NCI-H128 (cell line): ENCODE measurements at regions not wholly inside any gene's neighbourhood (a gene's known extent, or its start where the extent isn't known, plus 50 kb on each side); places are given as distances from the start of the nearest gene placed in this dataset.
"Not testable (repeated sequence)": the region's sequence is repeated elsewhere in the genome, so short reads cannot be mapped to it uniquely, and the experiment has no call there.

ENCODE experiments used
- DNase-seq: peaks from one replicate; lab custom pipeline; 2025; ENCODE audit not compliant: unreplicated experiment; lab: John Stamatoyannopoulos, UW

DNA sequence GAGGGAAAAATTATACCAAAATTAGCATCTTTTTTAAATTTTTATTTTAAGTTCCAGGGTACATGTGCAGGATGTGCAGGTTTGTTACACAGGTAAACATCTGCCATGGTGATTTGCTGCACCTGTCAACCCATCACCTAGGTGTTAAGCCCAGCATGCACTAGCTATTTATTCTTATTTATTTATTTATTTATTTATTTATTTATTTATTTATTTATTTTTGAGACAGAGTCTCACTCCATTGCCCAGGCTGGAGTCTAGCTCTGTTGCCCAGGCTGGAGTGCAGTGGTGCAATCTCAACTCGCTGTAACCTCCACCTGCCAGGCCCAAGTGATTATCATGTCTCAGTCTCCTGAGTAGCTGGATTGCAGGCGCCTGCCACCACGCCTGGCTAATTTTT is 137.7 kb upstream of the NEBL start:
- not testable (repeated sequence) for DNase-seq

DNA sequence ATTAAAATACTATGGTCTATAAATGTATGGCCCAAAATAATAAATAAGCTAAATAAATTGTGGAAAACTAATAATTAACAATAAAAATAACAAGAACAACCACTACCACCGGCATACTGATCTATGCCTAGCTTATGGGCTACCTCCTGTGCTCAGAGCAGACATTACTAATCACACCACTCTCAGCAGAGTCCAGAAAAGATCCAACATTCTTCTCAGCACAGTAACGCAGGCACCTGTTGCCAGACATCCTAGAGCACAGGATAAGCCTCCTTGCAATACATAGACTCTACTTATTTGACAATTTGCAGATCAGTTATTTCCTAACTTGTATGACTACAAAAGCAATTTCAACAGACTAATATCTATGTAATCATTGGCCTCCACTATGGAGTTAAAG is 137.1 kb upstream of the NEBL start:
- no peak for DNase-seq

DNA sequence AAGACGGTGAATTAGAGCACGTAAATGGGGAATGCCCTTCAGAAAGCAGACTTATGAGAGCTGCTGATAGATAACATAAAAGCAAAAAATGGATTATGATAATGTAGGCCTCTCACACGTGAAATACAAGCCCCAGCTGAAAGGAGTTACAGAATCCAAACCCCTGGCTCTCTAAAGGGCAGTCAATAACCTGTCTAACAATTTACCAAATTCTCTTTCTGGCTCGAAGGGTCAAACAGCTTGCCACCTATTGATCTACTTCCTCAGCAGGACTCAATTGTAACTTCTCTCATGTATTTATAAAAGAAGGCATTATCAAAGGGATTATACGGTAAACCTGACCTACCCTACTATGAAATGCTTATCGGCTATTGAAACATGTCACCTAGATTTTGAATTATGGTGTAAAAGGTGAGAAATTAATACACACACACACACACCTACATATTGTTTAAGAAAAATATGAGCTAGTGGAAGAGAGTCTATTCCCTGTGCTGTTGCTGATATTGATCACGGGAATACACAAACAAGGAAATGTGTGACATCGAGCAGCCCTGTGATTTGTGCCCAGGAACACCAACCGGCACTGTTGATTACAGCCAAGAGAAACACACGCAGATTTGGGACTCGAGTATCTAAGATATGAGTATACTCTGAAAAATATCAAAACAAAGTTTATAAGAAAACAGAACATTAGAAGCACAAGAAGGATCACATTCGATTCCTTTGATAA is 135.6 kb upstream of the NEBL start:
- no peak for DNase-seq

DNA sequence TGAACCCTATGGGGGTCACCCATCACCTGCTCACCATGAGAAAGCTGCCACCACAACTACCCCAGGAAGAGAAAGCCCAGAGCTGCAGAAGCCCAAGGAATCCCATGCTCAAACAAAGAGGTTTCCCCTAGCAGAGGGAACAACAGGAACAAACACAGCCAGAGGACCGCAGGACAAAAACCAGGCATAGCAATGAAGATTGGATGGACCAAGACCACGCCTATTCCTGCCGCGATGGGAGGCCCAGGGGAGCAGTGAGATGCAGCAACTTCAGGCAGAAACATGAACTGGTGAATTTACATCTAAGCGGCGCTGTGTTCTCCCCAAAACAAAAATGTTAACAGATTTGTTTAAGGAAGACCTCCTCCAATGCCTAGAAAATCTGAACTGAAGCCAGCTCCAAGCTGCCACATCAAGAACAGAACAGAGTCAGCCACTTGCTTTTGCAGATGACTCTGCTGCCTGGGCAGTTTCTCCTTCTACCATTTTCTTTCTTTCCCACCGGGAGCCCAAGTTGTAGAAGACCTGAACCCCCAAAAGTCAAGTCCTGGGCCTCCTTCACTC is 134.2 kb upstream of the NEBL start:
- no peak for DNase-seq

DNA sequence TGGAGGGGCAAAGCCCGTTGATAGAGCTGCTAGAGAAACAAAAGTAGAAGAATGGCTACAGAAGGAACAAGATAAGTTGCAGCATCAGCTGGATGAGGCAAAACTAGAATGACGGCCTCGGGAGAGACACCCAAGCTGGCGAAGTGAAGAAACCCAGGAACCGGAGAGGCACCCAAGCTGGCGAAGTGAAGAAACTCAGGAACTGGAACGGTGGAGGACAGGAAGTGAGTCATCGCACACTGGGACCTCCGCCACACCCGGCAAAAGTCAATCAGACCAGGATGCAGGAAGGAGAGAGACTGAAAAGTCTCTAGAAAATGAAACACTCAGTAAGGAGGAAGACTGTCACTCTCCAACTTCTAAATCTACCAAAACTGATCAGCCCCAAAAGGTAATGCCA is 133.0 kb upstream of the NEBL start:
- no peak for DNase-seq

DNA sequence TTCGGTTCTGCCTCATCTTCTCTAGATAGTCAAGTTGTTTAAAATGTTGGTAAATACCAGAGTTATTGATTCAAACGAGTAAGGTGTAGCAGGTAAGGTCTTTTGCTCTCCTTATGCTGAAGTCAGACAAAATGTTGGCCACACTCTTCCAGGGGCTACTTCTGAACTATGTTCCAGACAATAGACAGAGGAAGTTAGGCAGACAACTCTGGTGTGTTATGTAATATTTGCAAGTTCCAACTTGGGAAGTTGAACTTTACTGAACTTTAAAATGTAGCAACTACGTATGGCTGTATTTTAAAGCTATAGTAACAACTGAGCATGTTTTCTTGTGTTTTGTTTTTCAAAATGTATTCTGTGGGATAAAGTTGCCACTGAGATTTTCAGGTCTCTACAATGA is 125.7 kb upstream of the NEBL start:
- DNase-seq, result no peak

DNA sequence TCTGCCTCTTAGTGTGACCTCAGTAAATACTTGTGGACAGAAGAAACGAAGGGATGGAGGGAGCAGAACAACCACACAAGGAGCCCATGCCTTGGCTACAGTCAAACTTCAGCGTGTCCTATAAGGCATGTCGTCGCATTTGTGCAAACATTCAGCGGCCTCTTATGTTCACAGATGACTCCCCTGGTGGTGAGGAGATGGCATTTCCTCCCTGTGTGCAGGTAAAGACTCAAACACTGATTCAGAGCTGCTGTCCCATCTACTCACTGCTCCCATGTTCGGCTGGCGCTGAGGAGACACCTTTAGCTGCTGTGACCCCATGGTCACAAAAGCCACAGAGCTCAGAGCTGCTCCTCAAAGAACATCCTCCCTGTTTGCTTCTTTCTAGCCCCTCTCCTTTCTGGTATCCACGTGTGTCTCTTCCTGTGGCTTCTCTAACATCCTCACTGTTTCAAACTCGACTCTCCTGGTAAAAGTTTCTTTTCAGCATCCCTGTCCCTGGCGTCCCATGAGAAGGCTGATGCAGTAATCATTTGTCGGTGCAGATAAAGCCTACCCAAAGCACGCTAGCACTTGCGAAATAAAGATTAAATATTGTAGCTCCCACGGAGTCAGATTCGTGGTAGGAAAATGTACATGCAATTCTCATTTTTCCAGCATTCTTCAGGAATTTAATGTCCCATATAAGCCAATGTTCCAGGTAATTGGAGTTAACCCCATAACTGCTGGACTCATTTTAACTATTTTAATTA is 124.9 kb upstream of the NEBL start:
- no peak for DNase-seq

DNA sequence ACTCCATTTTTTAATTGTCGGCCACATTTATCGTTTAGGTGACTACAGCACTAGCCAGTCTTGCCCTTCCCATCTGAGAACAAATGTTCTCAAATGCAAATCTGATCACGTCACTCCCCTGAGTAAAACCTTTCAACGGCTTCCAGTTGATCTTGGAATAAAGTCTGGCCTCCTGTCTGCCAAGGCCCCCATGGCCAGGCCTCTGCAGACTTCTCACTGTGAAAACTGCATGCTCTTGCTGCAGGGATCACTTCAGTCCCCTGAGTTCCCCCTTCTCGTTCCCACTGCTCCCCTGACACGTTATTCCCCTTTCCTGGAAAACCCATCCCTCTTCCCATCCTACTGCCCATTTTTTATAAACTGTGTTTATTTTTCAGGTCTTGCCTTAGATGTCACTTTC is 124.1 kb upstream of the NEBL start:
- DNase-seq, result no peak

DNA sequence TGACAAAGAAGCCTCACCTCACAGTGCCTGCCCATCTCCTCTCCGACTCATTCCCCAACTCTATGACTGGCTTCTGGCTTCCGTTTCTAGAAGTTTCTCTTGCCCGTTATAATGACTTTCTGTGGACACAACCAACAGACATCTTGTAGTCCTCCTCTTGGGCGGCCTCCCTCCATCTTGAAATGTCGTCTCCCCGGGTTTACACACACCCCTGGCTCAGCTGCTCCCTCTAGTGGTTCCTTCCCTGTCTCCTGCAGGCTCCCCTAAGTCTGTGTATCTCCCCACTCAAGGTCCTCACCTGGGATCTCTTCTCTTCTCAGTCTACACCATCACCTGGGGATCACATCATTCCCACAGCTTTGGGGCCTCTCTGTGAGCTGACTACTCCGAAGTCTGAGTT is 123.4 kb upstream of the NEBL start:
- DNase-seq, result no peak

DNA sequence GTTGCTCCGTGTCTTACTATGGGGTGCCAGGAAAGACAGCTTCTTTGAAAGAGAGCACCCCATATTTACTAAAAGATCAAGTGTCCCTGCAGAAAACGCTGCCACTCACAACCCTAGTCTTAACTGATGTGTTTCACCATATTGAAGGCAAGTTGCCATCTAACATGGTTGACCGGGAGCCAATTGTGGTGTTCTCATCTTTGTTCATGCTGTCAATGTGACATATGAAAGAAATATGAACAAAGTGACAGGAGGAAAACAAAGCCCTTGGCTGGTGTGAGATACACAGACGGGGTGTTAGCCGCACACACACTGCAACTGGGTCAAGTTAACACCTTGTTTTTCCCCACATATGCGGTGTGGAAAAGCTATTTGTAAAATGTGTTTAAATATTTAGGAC is 122.3 kb upstream of the NEBL start:
- DNase-seq, result no peak

DNA sequence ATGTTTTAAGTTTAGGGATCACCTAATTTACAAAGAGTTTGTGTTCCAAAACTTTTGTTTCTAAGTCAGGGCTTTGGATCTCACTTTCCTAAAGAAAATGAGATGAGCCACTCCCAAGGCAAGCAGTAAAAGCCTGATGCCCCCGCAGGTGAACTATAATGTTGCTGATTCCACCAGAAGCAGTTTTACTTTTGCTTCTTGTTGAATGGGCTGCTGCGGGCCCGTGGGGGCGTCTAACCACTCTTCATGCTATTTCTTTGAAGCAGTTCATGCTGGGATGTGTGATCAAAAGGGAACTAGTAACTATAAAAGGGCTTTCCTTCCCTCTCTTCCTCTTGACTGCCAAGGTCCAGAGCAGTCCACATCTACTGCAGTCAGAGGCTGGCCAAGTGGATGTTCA is 118.7 kb upstream of the NEBL start:
- no peak for DNase-seq

DNA sequence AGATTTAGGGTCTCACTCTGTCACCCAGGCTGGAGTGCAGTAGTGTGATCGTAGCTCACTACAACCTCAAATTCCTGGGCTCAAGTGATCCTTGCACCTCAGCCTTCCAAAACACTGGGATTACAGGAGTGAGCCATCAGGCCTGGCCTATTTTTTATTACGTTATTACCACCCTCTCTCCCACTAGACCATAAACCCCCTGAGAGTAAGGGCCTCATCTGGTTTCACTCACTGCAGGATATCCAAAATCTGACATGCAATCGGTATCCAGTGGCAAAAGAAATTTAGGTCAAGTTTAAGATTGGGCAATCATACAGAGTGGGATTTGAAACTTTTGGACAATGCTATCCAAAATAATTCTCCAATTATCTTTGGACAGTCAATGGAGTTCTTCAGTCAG is 117.0 kb upstream of the NEBL start:
- DNase-seq, result no peak

DNA sequence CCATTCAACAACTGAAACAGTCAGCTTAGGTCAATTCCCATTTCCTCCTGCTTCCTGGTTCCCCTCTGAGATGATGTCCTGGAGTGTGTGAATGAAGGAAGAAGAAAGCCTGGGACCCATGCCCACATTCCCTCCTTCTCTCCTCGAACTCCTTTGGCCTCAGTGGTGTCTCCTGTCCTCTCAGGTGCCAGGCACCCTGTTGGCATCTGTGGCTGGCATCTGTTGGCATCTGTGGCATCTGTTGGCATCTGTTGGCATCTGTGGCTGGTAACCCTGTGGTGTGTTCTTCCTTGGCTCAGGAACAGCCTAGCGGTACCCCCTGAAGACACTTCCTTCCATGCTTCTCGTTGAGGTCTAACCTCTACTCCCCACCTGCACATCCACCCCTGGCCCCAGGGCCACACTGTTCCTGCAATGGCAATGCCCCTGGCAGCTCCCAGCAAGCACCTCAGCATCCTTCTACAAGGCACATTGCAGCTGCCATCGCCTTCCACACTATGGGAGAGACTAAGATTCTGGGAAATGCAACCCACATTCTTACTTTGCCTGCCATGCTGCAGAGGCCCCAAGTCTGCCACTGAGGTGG is 114.4 kb upstream of the NEBL start:
- no peak for DNase-seq

DNA sequence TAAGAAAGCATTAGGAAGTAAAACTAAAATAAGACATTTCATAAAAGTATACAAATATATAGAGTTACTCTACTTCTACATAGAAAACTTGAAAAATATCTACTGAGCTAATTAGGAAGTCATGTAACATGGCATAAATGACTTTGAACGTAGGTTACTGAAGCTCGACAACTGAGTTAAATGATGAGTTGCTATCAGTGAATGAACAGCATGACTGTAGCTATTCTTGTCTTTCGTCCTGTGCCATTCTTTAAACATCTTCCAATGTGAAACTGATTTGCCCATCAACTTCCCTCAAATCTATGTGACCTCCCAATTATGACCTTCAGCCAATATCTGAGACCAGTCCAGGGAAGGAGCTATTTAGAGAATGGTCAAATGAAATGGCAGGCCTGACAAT is 113.5 kb upstream of the NEBL start:
- no peak for DNase-seq

DNA sequence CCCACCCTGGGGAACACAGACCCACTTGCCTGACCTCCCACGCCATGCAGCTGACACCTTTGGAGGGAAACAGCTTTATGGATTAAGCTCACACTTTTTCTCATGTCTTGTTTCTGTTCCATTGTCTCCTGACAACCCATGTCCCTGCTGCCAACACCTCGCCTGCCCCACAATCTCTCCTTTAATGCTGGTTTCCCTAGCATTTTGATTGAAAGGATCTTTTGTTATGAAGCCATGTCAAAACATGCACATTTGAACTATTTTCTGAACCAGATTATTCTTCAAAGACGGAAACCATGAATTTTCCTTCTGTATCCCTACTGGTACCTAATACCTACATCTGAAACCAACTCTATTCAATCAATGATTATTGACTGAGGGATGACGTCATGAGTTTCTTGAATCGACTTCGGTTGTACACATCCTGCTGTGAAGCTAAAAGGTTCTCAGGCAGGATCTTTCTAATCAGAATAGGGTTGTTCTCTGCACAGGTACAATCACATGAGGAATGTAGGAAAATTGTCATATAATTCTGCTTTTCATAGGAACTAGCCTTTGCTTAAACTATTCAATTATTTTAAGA is 106.2 kb upstream of the NEBL start:
- no peak for DNase-seq

DNA sequence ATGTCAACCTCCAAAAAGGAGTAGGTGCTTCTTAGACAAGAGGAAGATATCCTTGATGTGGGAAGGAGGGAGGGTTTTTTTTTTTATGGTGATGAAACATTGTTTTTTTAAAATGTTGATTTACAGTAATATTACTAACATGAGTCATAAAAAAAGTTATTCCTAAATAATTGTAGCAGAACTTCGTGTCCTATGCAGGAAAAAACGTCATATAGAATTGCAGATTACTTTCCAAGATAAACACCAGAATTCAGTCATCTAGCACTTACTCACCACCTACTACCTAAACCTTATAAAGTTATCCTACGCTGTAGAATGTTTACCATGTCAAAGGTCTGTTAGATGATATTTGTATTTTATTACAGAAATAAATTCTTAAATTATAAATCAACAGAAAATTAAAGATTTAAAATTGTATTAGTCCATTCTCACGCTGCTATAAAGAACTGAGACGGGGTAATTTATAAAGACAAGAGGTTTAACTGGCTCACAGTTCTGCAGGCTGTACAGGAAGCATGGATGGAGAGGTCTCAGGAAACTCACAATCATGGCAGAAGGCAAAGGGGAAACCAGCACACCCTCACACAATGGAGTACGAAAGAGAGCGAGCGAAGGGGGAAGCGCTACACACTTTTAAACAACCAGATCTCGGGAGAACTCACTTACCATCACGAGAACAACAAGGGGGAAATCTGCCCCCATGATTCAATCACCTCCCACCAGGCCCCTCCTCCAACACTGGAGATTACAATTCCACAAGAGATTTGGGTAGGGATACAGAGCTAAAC is 105.2 kb upstream of the NEBL start:
- no peak for DNase-seq

DNA sequence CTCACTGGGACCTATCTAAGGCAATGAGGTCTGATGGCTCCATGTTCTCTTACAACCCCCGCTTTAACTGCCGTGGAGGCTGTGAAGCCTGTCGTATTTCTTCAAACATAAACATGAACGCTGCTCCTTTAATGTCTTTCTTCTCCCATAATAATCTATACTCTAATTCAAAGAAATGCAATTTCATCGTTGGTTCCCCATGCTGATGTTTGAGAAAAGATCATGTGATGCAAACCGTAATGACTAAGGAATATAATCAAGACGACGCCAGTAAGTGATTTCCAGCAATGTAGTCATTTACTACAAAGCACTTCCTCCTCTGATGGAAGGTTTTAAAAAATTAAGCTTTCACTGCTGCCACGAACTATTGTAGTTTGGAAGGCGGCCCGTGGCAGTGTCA is 102.6 kb upstream of the NEBL start:
- DNase-seq, result no peak

DNA sequence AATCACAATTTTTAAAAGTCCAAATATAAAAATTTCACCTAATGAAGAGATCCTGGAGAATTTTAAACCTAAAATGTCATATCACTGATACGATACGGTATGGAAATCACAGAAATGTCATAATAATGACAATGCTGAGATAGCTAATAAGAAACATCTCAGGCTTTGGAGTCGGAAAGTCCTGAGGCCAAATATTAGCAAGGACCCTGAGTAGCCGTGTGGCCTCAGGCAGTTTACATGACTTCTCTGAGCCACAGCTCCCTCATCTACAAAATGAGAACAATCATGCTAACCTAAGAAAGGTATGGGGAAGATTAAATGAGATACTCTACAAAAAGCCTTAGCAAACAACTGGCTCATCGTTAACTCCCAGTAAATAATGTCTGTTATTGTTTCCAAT is 100.9 kb upstream of the NEBL start:
- no peak for DNase-seq

DNA sequence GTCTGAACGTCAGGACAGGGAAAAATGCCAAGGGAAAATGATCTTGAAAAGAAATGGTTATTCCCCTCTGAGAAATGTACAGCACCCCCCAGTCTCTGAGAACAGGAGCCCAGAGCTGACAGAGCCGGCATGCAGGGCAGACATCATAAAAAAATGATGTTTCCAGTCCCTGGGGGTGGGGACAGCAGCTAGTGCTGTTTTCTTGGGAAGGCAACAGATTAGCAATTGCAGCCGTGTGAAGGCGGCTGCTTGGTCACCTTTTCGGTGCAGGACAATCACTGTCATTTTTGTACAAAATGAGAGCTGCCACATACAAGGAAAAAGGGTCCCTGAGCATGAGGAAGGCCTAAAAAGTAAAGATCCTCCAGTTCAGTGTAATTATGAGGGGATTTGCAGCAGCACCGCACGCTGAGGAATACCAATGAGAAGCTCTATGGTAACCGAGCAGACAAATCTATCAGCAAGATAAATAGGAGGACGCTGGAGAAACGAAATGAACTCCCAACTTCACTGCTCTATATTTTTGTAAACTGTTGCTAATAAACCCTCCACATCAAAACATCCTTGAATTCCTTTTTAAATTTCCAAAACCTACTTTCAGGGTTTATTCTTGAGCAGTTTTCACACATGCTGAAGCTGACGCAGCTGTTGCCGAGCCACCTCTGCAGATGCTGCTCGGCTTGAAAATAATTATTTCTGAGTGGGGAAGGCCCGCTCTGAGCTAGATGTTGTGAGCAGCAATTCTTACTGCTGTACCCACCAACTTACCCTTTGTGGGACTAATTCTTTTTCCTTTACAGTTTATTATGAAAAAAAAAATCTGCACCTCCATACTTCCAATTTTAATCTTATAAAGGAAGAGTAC is 98.2 kb upstream of the NEBL start:
- no peak for DNase-seq
